ENCODE measurements at regions not wholly inside any gene's neighbourhood (a gene's known extent, or its start where the extent isn't known, plus 50 kb on each side); places are given as distances from the start of the nearest gene placed in this dataset.
"Not testable (repeated sequence)": the region's sequence is repeated elsewhere in the genome, so short reads cannot be mapped to it uniquely, and the experiment has no call there.

- no peak for DNase-seq (ENCODE audit: low read depth in 4 of 4, low spot score in 3 of 4)
Observed at GRCh38 chr6:167748458-167749379, 78.0 kb upstream of the AFDN start.

- DNase-seq (ENCODE audit: low read depth in 4 of 4, low spot score in 3 of 4), result peak; percentile 42 to 82 (median 68)
Observed at GRCh38 chr6:167750956-167751358, 75.8 kb upstream of the AFDN start.

- DNase-seq (ENCODE audit: low read depth in 4 of 4, low spot score in 3 of 4), result no peak
Observed at GRCh38 chr6:167751579-167752115, 75.1 kb upstream of the AFDN start.

- DNase-seq (ENCODE audit: low read depth in 4 of 4, low spot score in 3 of 4), result not testable (repeated sequence)
Observed at GRCh38 chr6:167753281-167753680, 73.4 kb upstream of the AFDN start.

GRCh38 chr6:167754691-167755090 is 72.0 kb upstream of the AFDN start:
- DNase-seq (ENCODE audit: low read depth in 4 of 4, low spot score in 3 of 4), result no peak

- no peak for DNase-seq (ENCODE audit: low read depth in 4 of 4, low spot score in 3 of 4)
Observed at GRCh38 chr6:167755461-167755860, 71.2 kb upstream of the AFDN start.

- DNase-seq (ENCODE audit: low read depth in 4 of 4, low spot score in 3 of 4), result no peak
Observed at GRCh38 chr6:167756597-167756996, 70.1 kb upstream of the AFDN start.

GRCh38 chr6:167757249-167757648 is 69.5 kb upstream of the AFDN start:
- DNase-seq (ENCODE audit: low read depth in 4 of 4, low spot score in 3 of 4), result no peak

- no peak for DNase-seq (ENCODE audit: low read depth in 4 of 4, low spot score in 3 of 4)
Observed at GRCh38 chr6:167757821-167758220, 68.9 kb upstream of the AFDN start.

GRCh38 chr6:167758309-167759023 is 68.2 kb upstream of the AFDN start:
- no peak for DNase-seq (ENCODE audit: low read depth in 4 of 4, low spot score in 3 of 4)

- DNase-seq (ENCODE audit: low read depth in 4 of 4, low spot score in 3 of 4), result no peak
Observed at GRCh38 chr6:167759206-167759605, 67.5 kb upstream of the AFDN start.

- DNase-seq (ENCODE audit: low read depth in 4 of 4, low spot score in 3 of 4), result no peak
Observed at GRCh38 chr6:167759912-167760311, 66.8 kb upstream of the AFDN start.

- no peak for DNase-seq (ENCODE audit: low read depth in 4 of 4, low spot score in 3 of 4)
Observed at GRCh38 chr6:167760979-167761793, 65.5 kb upstream of the AFDN start.

- no peak for DNase-seq (ENCODE audit: low read depth in 4 of 4, low spot score in 3 of 4)
Observed at GRCh38 chr6:167761794-167762258, 64.9 kb upstream of the AFDN start.

GRCh38 chr6:167762259-167762962 is 64.3 kb upstream of the AFDN start:
- DNase-seq (ENCODE audit: low read depth in 4 of 4, low spot score in 3 of 4), result no peak

- DNase-seq (ENCODE audit: low read depth in 4 of 4, low spot score in 3 of 4), result no peak
Observed at GRCh38 chr6:167763056-167763944, 63.4 kb upstream of the AFDN start.

- DNase-seq (ENCODE audit: low read depth in 4 of 4, low spot score in 3 of 4), result no peak
Observed at GRCh38 chr6:167764215-167764614, 62.5 kb upstream of the AFDN start.

- no peak for DNase-seq (ENCODE audit: low read depth in 4 of 4, low spot score in 3 of 4)
Observed at GRCh38 chr6:167764713-167765479, 61.8 kb upstream of the AFDN start.
